ENCODE measurements at regions not wholly inside any gene's neighbourhood (a gene's known extent, or its start where the extent isn't known, plus 50 kb on each side); places are given as distances from the start of the nearest gene placed in this dataset.

GRCh38 chr15:70596354-70597055, 166.9 kb downstream of the UACA start:
- TF ChIP-seq POLR2A (IDR thresholded peaks at IDR 0.05) (no peak), CTCF (IDR thresholded peaks at IDR 0.05) (no peak)
- Histone ChIP-seq H3K4me3 (no peak overlapping the region), H3K27me3 (no peaks in the 10 kb centered on the region), H3K9me3 (replicated peaks in 1 of 3) (no peaks in the 10 kb centered on the region), H3K4me1 (replicated peaks in 1 of 2) (no peaks in the 10 kb centered on the region), H3K27ac (no peak overlapping the region), H3K36me3 (replicated peaks in 1 of 2) (no peaks in the 10 kb centered on the region)
- intact Hi-C loops (cut with DNase I) = no loop called here
- peak in 1 of 7 donors; percentile 3 for DNase-seq
- 83 to 97% (median 90%) methylated on average over 2 of the region's 2 CpGs for WGBS, 4 donors

- no peaks in the 10 kb centered on the region for H3K9me3 ChIP-seq (replicated peaks in 1 of 3)
- H3K27ac ChIP-seq = no peak overlapping the region
- TF ChIP-seq CTCF (IDR thresholded peaks at IDR 0.05) (no peak), POLR2A (IDR thresholded peaks at IDR 0.05) (no peak)
- no peaks in the 10 kb centered on the region for H3K36me3 ChIP-seq (replicated peaks in 1 of 2)
- intact Hi-C loops (cut with DNase I) = no loop called here
- H3K4me3 ChIP-seq = no peak overlapping the region
- DNase-seq = no peak
- H3K4me1 ChIP-seq (replicated peaks in 1 of 2) = no peaks in the 10 kb centered on the region
- H3K27me3 ChIP-seq = no peaks in the 10 kb centered on the region
These were observed 169.6 kb downstream of the UACA start for GRCh38 chr15:70593795-70594194.

GRCh38 chr15:70589728-70590127, 173.6 kb downstream of the UACA start:
- H3K9me3 ChIP-seq (replicated peaks in 1 of 3) = no peaks in the 10 kb centered on the region
- DNase-seq = peak in 1 of 7 donors; percentile 9
- 57 to 67% (median 61%) methylated on average over 4 of the region's 4 CpGs for WGBS, 4 donors
- H3K27ac ChIP-seq = no peak overlapping the region
- TF ChIP-seq POLR2A (IDR thresholded peaks at IDR 0.05) (no peak), CTCF (IDR thresholded peaks at IDR 0.05) (no peak)
- H3K27me3 ChIP-seq = no peaks in the 10 kb centered on the region
- intact Hi-C loops (cut with DNase I) = no loop called here
- no peaks in the 10 kb centered on the region for H3K36me3 ChIP-seq (replicated peaks in 1 of 2)
- H3K4me1 ChIP-seq (replicated peaks in 1 of 2) = peaks cover 0 to 5% of the 10 kb centered on the region in 2 donors
- H3K4me3 ChIP-seq = no peak overlapping the region

DNA sequence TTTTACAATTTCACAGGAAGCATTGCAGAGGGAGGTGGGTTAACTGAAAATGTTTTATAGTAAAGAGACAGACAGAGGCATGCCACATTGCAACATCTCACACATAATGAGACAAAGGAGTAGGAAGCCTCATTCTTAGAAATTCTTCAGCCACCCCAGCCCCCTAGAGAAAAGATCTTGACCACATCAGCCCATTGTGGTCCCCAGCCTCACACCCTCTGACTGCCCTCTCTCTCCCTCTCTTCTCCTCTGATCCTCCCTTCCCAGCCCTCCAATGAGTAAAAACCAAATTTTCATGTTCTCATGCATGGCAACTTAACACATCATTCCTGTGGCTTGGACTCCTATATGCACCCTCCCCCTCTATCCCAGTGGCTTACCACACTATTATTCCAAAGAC, 174.1 kb downstream of the UACA start:
- Histone ChIP-seq H3K9me3 (replicated peaks in 1 of 3) (no peaks in the 10 kb centered on the region), H3K27ac (no peak overlapping the region), H3K27me3 (no peaks in the 10 kb centered on the region), H3K36me3 (replicated peaks in 1 of 2) (no peaks in the 10 kb centered on the region), H3K4me1 (replicated peaks in 1 of 2) (peaks cover 0 to 5% of the 10 kb centered on the region in 2 donors), H3K4me3 (no peak overlapping the region)
- intact Hi-C loops (cut with DNase I) = no loop called here
- no peak for DNase-seq
- no peak for TF ChIP-seq CTCF (IDR thresholded peaks at IDR 0.05)
- no peak for TF ChIP-seq POLR2A (IDR thresholded peaks at IDR 0.05)
